HG03097 (cell line): ENCODE measurements at regions not wholly inside any gene's neighbourhood (a gene's known extent, or its start where the extent isn't known, plus 50 kb on each side); places are given as distances from the start of the nearest gene placed in this dataset.
"Not testable (repeated sequence)": the region's sequence is repeated elsewhere in the genome, so short reads cannot be mapped to it uniquely, and the experiment has no call there.

Experiments
- ATAC-seq: cut with Tn5 transposase; IDR thresholded peaks from one replicate; pipeline ENCODE4 v1.9.1; 2021; ENCODE audit not compliant: unreplicated experiment, low FRiP score

GRCh38 chr14:105600195-105600938, 74.0 kb downstream of the TMEM121 start:
- ATAC-seq = not testable (repeated sequence)

- no peak for ATAC-seq
Measured at GRCh38 chr14:105600939-105601359, 74.6 kb downstream of the TMEM121 start.

DNA sequence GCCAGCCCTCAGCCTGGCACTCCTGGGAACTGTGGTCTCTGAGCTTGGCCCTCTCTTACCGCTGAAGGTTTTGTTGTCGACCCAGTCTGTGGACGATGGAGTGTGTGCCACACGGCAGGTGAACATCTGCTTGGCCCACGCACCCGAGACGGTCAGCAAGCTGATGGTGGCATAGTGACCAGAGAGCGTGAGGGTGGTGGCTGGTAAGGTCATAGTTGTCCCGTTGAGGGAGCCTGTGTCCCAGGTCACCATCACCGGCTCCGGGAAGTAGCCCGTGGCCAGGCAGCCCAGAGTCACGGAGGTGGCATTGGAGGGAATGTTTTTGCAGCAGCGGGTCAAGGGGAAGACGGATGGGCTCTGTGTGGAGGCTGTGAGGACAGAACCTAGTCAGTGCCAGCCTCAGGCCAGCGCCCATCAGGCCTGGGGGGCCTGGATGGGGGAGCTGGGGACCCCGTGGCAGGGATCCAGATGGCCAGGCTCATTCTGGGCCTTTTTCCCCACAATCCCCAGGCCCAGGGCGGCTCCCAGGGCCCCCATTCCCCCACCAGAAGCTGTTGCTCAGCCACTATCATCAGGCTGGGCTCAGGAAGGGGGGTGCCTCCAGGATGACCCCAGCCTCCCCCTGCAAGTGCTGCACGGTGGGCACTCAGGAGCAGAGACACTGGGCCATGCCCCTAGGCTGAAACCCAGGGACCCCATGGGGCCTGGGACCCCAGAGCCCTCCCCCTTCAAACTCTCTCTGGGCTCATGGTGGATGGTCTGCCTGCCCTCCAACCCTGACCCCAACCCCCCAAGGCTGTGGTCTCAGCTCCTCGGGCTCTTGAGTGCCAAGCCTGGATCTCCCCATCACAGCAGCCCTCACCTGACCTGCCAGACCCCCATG, 75.2 kb downstream of the TMEM121 start:
- no peak for ATAC-seq

GRCh38 chr14:105602243-105602750, 75.9 kb downstream of the TMEM121 start:
- ATAC-seq = no peak

DNA sequence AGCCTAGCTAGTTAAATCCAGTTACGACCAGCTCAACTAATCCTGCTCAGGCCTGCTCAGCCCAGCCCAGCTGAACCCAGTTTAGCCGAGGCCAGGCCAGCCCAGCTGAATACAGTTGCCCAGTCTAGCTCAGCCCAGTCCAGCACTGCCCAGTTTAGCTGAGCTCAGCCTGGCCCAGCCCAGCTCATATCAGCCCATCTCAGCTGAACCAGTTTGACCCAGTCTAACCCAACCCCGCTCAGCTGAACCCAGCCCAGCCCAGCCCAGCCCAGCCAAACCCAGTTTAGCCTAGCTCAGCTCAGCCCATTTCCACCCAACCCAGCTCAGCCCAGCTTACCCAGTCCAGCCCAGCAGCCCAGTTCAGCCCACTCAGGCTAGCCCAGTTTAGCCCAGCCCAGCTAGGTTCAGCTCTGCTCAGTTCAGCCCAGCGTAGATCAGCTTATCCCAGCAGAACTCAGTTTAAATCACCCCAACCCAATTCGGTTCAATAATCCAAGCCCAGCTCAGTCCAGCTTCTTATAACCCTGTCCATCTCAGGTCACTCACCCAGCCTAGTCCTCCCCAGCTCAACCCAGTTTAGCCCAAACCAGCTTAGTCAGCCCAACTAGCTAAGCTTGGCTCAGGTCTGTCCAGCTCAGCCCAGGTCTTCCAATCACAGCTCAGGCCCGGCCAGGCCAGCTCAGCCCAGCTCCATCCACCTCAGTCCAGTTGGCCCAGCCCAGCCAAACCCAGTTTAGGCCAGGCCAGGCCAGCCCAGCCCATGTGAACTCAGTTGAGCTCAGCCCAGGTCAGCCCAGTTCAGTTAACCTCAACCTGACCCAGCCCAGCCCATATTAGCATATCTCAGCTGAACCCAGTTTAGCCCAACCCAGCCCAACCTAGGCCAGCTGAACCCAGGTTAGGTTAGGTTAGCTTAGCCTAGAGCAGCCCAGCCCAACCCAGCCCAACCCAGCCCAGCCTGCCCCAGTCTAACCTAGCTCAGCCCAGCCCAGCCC, 76.7 kb downstream of the TMEM121 start:
- no peak for ATAC-seq

GRCh38 chr14:105604531-105605463, 78.4 kb downstream of the TMEM121 start:
- not testable (repeated sequence) for ATAC-seq

GRCh38 chr14:105605464-105606304, 79.3 kb downstream of the TMEM121 start:
- ATAC-seq = no peak

GRCh38 chr14:105606305-105606975, 80.1 kb downstream of the TMEM121 start:
- not testable (repeated sequence) for ATAC-seq

- ATAC-seq = not testable (repeated sequence)
Measured at GRCh38 chr14:105607025-105607424, 80.6 kb downstream of the TMEM121 start.

DNA sequence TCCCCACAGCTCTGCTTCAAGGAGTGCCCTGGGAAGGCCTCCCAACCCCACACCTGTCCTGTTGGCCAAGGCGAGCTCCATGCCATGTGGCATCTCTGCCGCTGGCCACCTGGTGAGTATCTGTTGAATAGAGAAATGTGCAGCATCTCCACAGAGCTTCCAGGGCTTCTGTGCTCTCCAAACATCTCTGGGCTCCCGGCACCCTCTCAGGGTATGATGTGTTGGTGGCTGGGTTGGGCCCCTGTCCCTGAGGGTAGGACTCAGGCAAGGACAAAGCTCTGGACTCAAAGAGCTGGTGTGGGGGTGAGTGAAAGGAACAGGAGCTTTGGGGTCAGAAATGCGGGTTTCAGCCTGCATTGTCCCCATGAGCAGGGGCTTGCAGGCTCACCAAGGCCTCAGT, 88.6 kb downstream of the TMEM121 start:
- ATAC-seq = not testable (repeated sequence)

DNA sequence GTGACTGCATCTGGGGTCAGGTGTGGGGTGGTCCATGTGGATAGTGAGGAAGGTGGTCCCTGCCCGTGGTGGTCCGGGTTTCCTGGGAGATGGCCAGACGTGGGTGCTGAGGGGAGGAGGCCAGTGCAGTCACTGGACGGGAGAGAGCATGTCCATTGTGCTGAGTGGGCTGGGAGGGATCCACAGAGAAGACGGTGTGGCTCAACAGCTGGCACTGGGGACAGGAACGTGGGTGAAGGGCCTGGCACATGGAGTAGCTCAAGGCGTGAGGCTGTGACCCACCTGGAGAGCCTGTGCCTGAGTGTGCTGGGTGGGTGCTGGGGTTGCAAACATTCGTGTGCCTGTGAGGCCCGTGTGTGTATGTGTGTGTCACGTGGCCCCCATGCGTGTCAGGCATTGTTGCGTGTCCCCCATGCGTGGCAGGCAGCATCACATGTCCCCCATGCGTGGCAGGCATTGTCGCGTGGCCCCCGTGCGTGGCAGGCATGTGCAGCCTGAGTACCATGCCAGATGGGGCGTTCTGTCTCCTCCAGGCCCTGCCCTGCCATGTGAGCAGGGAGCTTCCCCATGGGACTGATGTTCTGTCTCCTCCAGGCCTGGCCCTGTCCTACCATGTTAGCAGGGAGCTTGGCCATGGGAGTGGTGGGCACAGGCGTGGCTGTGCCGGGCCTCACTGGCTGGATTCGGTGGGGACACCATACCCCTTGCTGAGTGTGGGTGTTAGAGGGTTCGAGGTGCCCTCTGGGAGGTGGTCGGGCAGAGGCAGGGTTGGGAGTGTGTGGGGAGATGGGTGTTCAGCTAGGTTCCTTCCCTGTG, 89.8 kb downstream of the TMEM121 start:
- not testable (repeated sequence) for ATAC-seq

- ATAC-seq = no peak
Measured at GRCh38 chr14:105616802-105617192, 90.4 kb downstream of the TMEM121 start.

- ATAC-seq = no peak
Measured at GRCh38 chr14:105617201-105617777, 90.9 kb downstream of the TMEM121 start.

DNA sequence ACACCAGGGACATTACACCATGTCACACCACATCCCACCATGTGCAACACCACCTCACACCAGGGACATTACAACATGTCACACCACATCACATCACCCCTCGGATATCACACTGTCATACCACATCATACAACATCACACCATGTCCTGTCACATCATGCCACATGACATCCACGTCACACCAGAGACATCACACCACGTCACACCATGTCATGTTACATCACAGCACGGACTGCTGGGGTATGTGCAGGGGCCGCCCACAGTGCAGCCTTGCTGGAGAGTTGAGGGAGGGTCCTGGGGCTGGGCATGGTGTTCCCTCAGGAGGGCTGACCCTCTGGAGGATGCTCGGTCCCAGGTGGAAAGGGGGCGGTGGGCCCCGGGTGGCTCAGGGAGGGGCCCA, 91.4 kb downstream of the TMEM121 start:
- ATAC-seq = not testable (repeated sequence)

DNA sequence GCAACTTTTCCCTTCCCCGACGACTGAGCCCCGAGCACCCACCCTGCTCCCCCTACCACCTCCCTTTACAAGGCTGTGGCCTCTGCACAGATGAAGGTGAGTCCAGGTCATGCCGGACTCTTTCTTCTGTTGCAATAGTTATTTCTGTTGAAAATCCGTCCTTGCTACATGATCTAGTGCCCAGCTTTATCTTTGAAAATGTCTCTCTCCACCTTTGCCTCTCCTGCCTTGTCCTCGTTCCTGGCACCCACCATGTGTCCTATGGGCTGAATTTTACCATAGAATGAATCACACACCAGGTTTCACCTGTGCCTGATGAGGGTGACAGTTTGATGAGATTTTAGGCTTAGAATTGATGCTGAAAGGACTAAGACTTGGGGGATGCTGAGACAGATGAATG, 92.9 kb downstream of the TMEM121 start:
- ATAC-seq = not testable (repeated sequence)

GRCh38 chr14:105620178-105620864, 93.9 kb downstream of the TMEM121 start:
- not testable (repeated sequence) for ATAC-seq
